ENCODE measurements at regions not wholly inside any gene's neighbourhood (a gene's known extent, or its start where the extent isn't known, plus 50 kb on each side); places are given as distances from the start of the nearest gene placed in this dataset.

DNA sequence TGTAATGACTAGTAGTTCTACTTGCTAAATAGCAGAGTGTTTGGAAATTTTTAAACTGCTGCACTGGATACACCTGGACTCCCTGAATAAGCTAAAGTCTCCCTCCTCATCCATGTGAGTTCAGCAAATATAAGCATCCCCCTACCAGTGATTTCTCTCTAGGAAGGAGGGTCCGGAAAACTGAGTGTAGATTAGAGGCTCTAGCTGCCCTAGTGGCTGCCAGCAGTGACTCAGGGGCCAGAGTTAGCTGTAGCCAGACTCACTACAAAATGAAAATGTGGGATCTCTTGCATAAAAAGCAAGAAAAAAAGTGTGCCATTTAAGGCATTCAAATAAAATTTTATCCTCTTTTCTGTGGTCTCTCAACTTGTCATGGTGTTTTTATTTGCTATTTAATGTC, 485.0 kb upstream of the ATP11B start:
- TF ChIP-seq, protein P1, sequence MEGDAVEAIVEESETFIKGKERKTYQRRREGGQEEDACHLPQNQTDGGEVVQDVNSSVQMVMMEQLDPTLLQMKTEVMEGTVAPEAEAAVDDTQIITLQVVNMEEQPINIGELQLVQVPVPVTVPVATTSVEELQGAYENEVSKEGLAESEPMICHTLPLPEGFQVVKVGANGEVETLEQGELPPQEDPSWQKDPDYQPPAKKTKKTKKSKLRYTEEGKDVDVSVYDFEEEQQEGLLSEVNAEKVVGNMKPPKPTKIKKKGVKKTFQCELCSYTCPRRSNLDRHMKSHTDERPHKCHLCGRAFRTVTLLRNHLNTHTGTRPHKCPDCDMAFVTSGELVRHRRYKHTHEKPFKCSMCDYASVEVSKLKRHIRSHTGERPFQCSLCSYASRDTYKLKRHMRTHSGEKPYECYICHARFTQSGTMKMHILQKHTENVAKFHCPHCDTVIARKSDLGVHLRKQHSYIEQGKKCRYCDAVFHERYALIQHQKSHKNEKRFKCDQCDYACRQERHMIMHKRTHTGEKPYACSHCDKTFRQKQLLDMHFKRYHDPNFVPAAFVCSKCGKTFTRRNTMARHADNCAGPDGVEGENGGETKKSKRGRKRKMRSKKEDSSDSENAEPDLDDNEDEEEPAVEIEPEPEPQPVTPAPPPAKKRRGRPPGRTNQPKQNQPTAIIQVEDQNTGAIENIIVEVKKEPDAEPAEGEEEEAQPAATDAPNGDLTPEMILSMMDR (IDR thresholded peaks at IDR 0.05) = no peak
- TF ChIP-seq EZH2 (IDR thresholded peaks at IDR 0.05; ENCODE audit: borderline replicate concordance, insufficient read depth, low read depth, low read length, poor library complexity, severe bottlenecking) = no peak
